Smooth muscle cell (in vitro differentiated cells): ENCODE measurements at regions not wholly inside any gene's neighbourhood (a gene's known extent, or its start where the extent isn't known, plus 50 kb on each side); places are given as distances from the start of the nearest gene placed in this dataset.

ENCODE experiments used
- DNase-seq: peaks from one replicate; lab custom pipeline; 2025; ENCODE audit not compliant: unreplicated experiment; lab: John Stamatoyannopoulos, UW
- H2AFZ ChIP-seq: fragments of 200-600 bp; sonication (generic); 2 replicates; pipeline ENCODE4 v1.6.0; 2016; ENCODE audit warnings: antibody characterized with exemption, low read depth, mild to moderate bottlenecking
- H3F3A ChIP-seq: fragments of 200-600 bp; sonication (generic); 2 replicates; pipeline ENCODE4 v1.6.0; 2017; ENCODE audit warnings: antibody characterized with exemption, low read depth
- H3K27ac ChIP-seq: fragments of 200-600 bp; sonication (generic); 2 replicates; pipeline ENCODE4 v1.5.1; 2016; ENCODE audit warnings: low read depth, mild to moderate bottlenecking
- H3K27me3 ChIP-seq: fragments of 200-600 bp; sonication (generic); 2 replicates; pipeline ENCODE4 v1.6.1; 2016; ENCODE audit warnings: low read depth, mild to moderate bottlenecking
- H3K36me3 ChIP-seq: fragments of 200-600 bp; sonication (generic); 2 replicates; pipeline ENCODE4 v1.5.1; 2016; ENCODE audit warnings: low read depth
- H3K4me1 ChIP-seq: fragments of 200-600 bp; sonication (generic); 2 replicates; pipeline ENCODE4 v1.5.1; 2016; ENCODE audit warnings: low read depth
- H3K4me2 ChIP-seq: fragments of 200-600 bp; sonication (generic); 2 replicates; pipeline ENCODE4 v1.6.0; 2016; ENCODE audit warnings: mild to moderate bottlenecking
- H3K4me3 ChIP-seq: fragments of 200-600 bp; sonication (generic); 2 replicates; pipeline ENCODE4 v1.5.1; 2016; ENCODE audit warnings: mild to moderate bottlenecking
- H3K79me2 ChIP-seq: fragments of 200-600 bp; sonication (generic); 2 replicates; pipeline ENCODE4 v1.6.0; 2016; ENCODE audit warnings: low read depth, mild to moderate bottlenecking
- H3K9ac ChIP-seq: fragments of 200-600 bp; sonication (generic); 2 replicates; pipeline ENCODE4 v1.6.0; 2016; ENCODE audit warnings: low read depth
- H3K9me3 ChIP-seq: fragments of 200-600 bp; sonication (generic); replicated peaks from 2 replicates; pipeline ENCODE4 v1.5.1; 2016; ENCODE audit warnings: low read depth
- H4K20me1 ChIP-seq: fragments of 200-600 bp; sonication (generic); 2 replicates; pipeline ENCODE4 v1.6.0; 2016; ENCODE audit warnings: low read depth
- CTCF ChIP-seq: fragments of 200-600 bp; sonication (generic); IDR thresholded peaks from 2 replicates; pipeline ENCODE4 v1.5.1; 2017; ENCODE audit warnings: borderline replicate concordance, mild to moderate bottlenecking, antibody characterized with exemption; ENCODE audit not compliant: insufficient read depth, poor library complexity, severe bottlenecking
- WGBS: methylation state at CpG from one replicate; pipeline ENCODE4 v1.1.7; 2016; ENCODE audit warnings: low lambda C conversion rate; 5-methylcytosine and 5-hydroxymethylcytosine counted together

- WGBS = 95% methylated on average over 3 of the region's 3 CpGs
- Histone ChIP-seq H3K79me2 (no peaks in the 10 kb centered on the region), H3K9me3 (no peaks in the 10 kb centered on the region), H3K4me1 (no peaks in the 10 kb centered on the region), H3K27me3 (peaks cover 20% of the 10 kb centered on the region), H4K20me1 (no peaks in the 10 kb centered on the region), H2AFZ (no peak overlapping the region), H3K4me3 (no peak overlapping the region), H3K4me2 (no peak overlapping the region), H3K36me3 (no peaks in the 10 kb centered on the region), H3K9ac (no peak overlapping the region), H3F3A (no peaks in the 10 kb centered on the region), H3K27ac (no peak overlapping the region)
- DNase-seq = no peak
- TF ChIP-seq CTCF = no peak
Observed at GRCh38 chr7:1378610-1379601, 80.4 kb downstream of the MICALL2 start.

DNA sequence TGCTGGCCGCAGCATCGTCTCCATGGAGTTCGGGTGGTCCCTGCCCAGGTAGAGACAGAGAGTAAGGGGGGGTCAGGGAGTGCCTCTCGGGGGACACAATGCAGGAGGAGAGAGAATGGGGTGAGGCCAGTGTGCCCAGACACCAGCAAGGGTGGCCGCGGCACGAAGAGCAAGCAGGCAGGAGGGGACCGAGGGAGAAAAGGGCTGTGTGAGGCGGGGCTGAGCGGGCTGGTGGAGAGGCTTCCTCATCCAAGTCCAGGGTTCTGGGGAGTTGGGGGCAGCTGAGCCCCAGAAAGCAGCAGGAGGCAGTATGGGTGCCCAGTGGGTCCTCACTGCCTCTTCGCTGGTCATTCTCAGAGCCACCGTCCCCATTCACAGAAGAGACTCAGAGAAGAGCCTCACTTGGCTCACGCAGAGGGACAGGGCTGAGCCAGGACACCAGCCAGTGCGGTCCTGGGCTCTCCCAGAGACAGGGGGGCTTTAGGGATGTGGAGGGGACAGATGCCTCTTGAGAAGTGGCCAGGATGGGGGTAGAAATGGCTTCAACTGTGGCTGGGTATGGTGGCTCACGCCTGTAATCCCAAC, 78.9 kb downstream of the MICALL2 start:
- H3K4me1 ChIP-seq = no peaks in the 10 kb centered on the region
- H3K27me3 ChIP-seq = peaks cover 25% of the 10 kb centered on the region
- no peak overlapping the region for H3K4me2 ChIP-seq
- H3K9ac ChIP-seq = no peak overlapping the region
- H3K9me3 ChIP-seq = no peaks in the 10 kb centered on the region
- no peak for TF ChIP-seq CTCF
- no peak overlapping the region for H2AFZ ChIP-seq
- no peak overlapping the region for H3K27ac ChIP-seq
- WGBS = 77% methylated on average over 13 of the region's 15 CpGs
- no peak for DNase-seq
- H3K79me2 ChIP-seq = no peaks in the 10 kb centered on the region
- no peaks in the 10 kb centered on the region for H4K20me1 ChIP-seq
- H3K4me3 ChIP-seq = no peak overlapping the region
- no peaks in the 10 kb centered on the region for H3F3A ChIP-seq
- no peaks in the 10 kb centered on the region for H3K36me3 ChIP-seq

GRCh38 chr7:1380821-1381580, 78.3 kb downstream of the MICALL2 start:
- DNase-seq = no peak
- Histone ChIP-seq H3K9me3 (no peaks in the 10 kb centered on the region), H3K4me3 (no peak overlapping the region), H3K4me2 (no peak overlapping the region), H3K79me2 (no peaks in the 10 kb centered on the region), H2AFZ (no peak overlapping the region), H3K36me3 (no peaks in the 10 kb centered on the region), H3F3A (no peaks in the 10 kb centered on the region), H4K20me1 (no peaks in the 10 kb centered on the region), H3K27me3 (peaks cover 25% of the 10 kb centered on the region), H3K9ac (no peak overlapping the region), H3K27ac (no peak overlapping the region), H3K4me1 (no peaks in the 10 kb centered on the region)
- no peak for TF ChIP-seq CTCF
- WGBS = 88% methylated on average over 18 of the region's 18 CpGs
